IMR-90 (cell line): ENCODE measurements at regions not wholly inside any gene's neighbourhood (a gene's known extent, or its start where the extent isn't known, plus 50 kb on each side); places are given as distances from the start of the nearest gene placed in this dataset.

ENCODE experiments used
- ATAC-seq: fragments of 200-7000 bp; cut with Tn5 transposase; 2 replicates; pipeline ENCODE4 v1.9.1; 2020; ENCODE audit warnings: low read depth, mild to moderate bottlenecking, moderate library complexity
- BruUV-seq: library from RNA; stranded (reverse); fragments of 400-500 nt; replicated peaks from 2 replicates; lab custom pipeline; 2021; lab: Mats Ljungman, UMichigan
- CTCF ChIA-PET: fragments of 300-600 bp; formaldehyde crosslinking; extraction: SDS; loops from one replicate; lab custom pipeline; 2021; ENCODE audit warnings: antibody characterized with exemption; lab: Yijun Ruan, JAX
- POLR2A ChIA-PET: fragments of 300-600 bp; sonication (Branson Sonifier 250); formaldehyde crosslinking; loops from one replicate; lab custom pipeline; 2022; ENCODE audit warnings: antibody characterized with exemption; ENCODE audit not compliant: unreplicated experiment; lab: Charles Lee
- DNase-seq: peaks from one replicate; pipeline ENCODE4 v3.0.0; 2013
- H2AFZ ChIP-seq: replicated peaks from 2 replicates; pipeline ENCODE3; 2013; ENCODE audit warnings: low read length, mild to moderate bottlenecking; ENCODE audit not compliant: poor library complexity
- H2AK5ac ChIP-seq: 2 replicates; pipeline ENCODE4 v1.6.1; 2013; ENCODE audit warnings: low read depth, low read length, inconsistent platforms
- H2AK9ac ChIP-seq: replicated peaks from 2 replicates; pipeline ENCODE3; 2013; ENCODE audit warnings: mild to moderate bottlenecking, low read depth, low read length, moderate library complexity; ENCODE audit not compliant: poor library complexity
- H2BK120ac ChIP-seq: 2 replicates; pipeline ENCODE4 v1.6.1; 2013; ENCODE audit warnings: low read depth, low read length, inconsistent platforms
- H2BK15ac ChIP-seq: 3 replicates; pipeline ENCODE4 v1.6.1; 2013; ENCODE audit warnings: low read depth, low read length, inconsistent platforms
- H2BK20ac ChIP-seq: 2 replicates; pipeline ENCODE4 v1.6.1; 2013; ENCODE audit warnings: low read depth, mild to moderate bottlenecking, inconsistent platforms, low read length, moderate library complexity
- H2BK5ac ChIP-seq: 2 replicates; pipeline ENCODE4 v1.6.1; 2013; ENCODE audit warnings: mild to moderate bottlenecking, low read depth, low read length, inconsistent platforms; ENCODE audit not compliant: poor library complexity, severe bottlenecking
- H3K14ac ChIP-seq: replicated peaks from 2 replicates; pipeline ENCODE4 v1.6.1; 2013; ENCODE audit warnings: low read depth, low read length, inconsistent platforms
- H3K18ac ChIP-seq: 2 replicates; pipeline ENCODE4 v1.6.1; 2013; ENCODE audit warnings: low read depth, low read length, control low read depth
- H3K23ac ChIP-seq: 2 replicates; pipeline ENCODE4 v1.6.1; 2013; ENCODE audit warnings: low read depth, low read length, inconsistent platforms
- H3K27ac ChIP-seq: 2 replicates; pipeline ENCODE4 v1.5.1; 2013; ENCODE audit warnings: mild to moderate bottlenecking, control low read depth, low read length; ENCODE audit not compliant: insufficient read depth
- H3K27me3 ChIP-seq: 2 replicates; pipeline ENCODE4 v1.6.1; 2013; ENCODE audit warnings: low read length; ENCODE audit not compliant: control insufficient read depth, insufficient read depth
- H3K36me3 ChIP-seq: 2 replicates; pipeline ENCODE4 v1.6.1; 2013; ENCODE audit warnings: low read length, mixed read lengths; ENCODE audit not compliant: control insufficient read depth, insufficient read depth
- H3K4ac ChIP-seq: 2 replicates; pipeline ENCODE4 v1.6.1; 2013; ENCODE audit warnings: low read depth, low read length, inconsistent platforms
- H3K4me1 ChIP-seq: 2 replicates; pipeline ENCODE4 v1.6.1; 2013; ENCODE audit warnings: low read length, mixed read lengths; ENCODE audit not compliant: control insufficient read depth, insufficient read depth
- H3K4me2 ChIP-seq: 2 replicates; pipeline ENCODE4 v1.6.1; 2013; ENCODE audit warnings: low read depth, mild to moderate bottlenecking, control low read depth, low read length, moderate library complexity
- H3K4me3 ChIP-seq: 2 replicates; pipeline ENCODE4 v1.5.1; 2013; ENCODE audit warnings: low read depth, mild to moderate bottlenecking, control low read depth, low read length, moderate library complexity; ENCODE audit not compliant: insufficient read depth
- H3K56ac ChIP-seq: 2 replicates; pipeline ENCODE4 v1.6.1; 2013; ENCODE audit warnings: low read length, inconsistent platforms; ENCODE audit not compliant: insufficient read depth; ENCODE audit errors: extremely low read depth
- H3K79me1 ChIP-seq, 2 experiments: 2 replicates each; pipeline ENCODE4 v1.6.1; 2013; ENCODE audit warnings: low read length in 2 of 2, inconsistent platforms in 1 of 2, low read depth in 1 of 2
- H3K9ac ChIP-seq: 2 replicates; pipeline ENCODE4 v1.6.1; 2013; ENCODE audit warnings: low read depth, low read length, control low read depth
- H3K9me1 ChIP-seq: 2 replicates; pipeline ENCODE4 v1.6.1; 2013; ENCODE audit warnings: low read length, inconsistent platforms; ENCODE audit not compliant: insufficient read depth
- H3K9me3 ChIP-seq: 2 replicates; pipeline ENCODE4 v1.6.1; 2013; ENCODE audit warnings: low read length; ENCODE audit not compliant: control insufficient read depth, insufficient read depth
- H4K20me1 ChIP-seq: 2 replicates; pipeline ENCODE4 v1.6.1; 2013; ENCODE audit warnings: low read length, inconsistent platforms; ENCODE audit not compliant: insufficient read depth
- H4K5ac ChIP-seq: 2 replicates; pipeline ENCODE4 v1.6.1; 2013; ENCODE audit warnings: mild to moderate bottlenecking, low read depth, low read length, control low read depth
- H4K8ac ChIP-seq, 2 experiments: 2 replicates each; pipeline ENCODE4 v1.6.1; 2013; ENCODE audit warnings: low read depth in 2 of 2, low read length in 2 of 2, control low read depth in 1 of 2, inconsistent platforms in 1 of 2
- H4K91ac ChIP-seq: 2 replicates; pipeline ENCODE4 v1.6.1; 2013; ENCODE audit warnings: low read depth, low read length, inconsistent platforms; ENCODE audit not compliant: insufficient read depth
- BHLHE40 ChIP-seq: fragments of 150-350 bp; IDR thresholded peaks from 2 replicates; pipeline ENCODE4 v1.6.1; 2016; ENCODE audit warnings: mild to moderate bottlenecking, low read depth, low read length
- CEBPB ChIP-seq: IDR thresholded peaks from 2 replicates; pipeline ENCODE4 v1.6.1; 2012; ENCODE audit warnings: low read depth, low read length, improper control_type of control experiment
- CHD1 ChIP-seq: IDR thresholded peaks from 2 replicates; pipeline ENCODE4 v1.6.1; 2012; ENCODE audit warnings: low read depth, low read length, improper control_type of control experiment
- FOS ChIP-seq: fragments of 150-350 bp; IDR thresholded peaks from 2 replicates; pipeline ENCODE4 v1.6.1; 2016; ENCODE audit warnings: low read depth, low read length
- MAFK ChIP-seq: IDR thresholded peaks from 2 replicates; pipeline ENCODE4 v1.6.1; 2012; ENCODE audit warnings: low read depth, low read length, improper control_type of control experiment
- MAZ ChIP-seq: IDR thresholded peaks from 2 replicates; pipeline ENCODE4 v1.6.1; 2012; ENCODE audit warnings: low read depth, mild to moderate bottlenecking, low read length, improper control_type of control experiment, moderate library complexity, borderline replicate concordance
- MXI1 ChIP-seq: IDR thresholded peaks from 2 replicates; pipeline ENCODE4 v1.6.1; 2012; ENCODE audit warnings: low read depth, mild to moderate bottlenecking, low read length, moderate library complexity, borderline replicate concordance
- NFE2L2 ChIP-seq: fragments of 150-350 bp; IDR thresholded peaks from 2 replicates; pipeline ENCODE4 v1.6.1; 2016; ENCODE audit warnings: low read depth, mild to moderate bottlenecking, low read length
- POLR2A ChIP-seq: IDR thresholded peaks from 2 replicates; pipeline ENCODE4 v1.6.1; 2012; ENCODE audit warnings: mild to moderate bottlenecking, low read depth, low read length
- RAD21 ChIP-seq: IDR thresholded peaks from 2 replicates; pipeline ENCODE4 v1.6.1; 2012; ENCODE audit warnings: low read length, improper control_type of control experiment
- RCOR1 ChIP-seq: IDR thresholded peaks from 2 replicates; pipeline ENCODE4 v1.6.1; 2012; ENCODE audit warnings: mild to moderate bottlenecking, low read length, improper control_type of control experiment; ENCODE audit not compliant: insufficient replicate concordance
- RFX5 ChIP-seq: IDR thresholded peaks from 2 replicates; pipeline ENCODE4 v1.8.0; 2012; ENCODE audit warnings: low read depth, mild to moderate bottlenecking, low read length, moderate library complexity
- SMC3 ChIP-seq: fragments of 150-350 bp; IDR thresholded peaks from 2 replicates; pipeline ENCODE4 v1.6.1; 2016; ENCODE audit warnings: low read depth, mild to moderate bottlenecking, antibody characterized with exemption, low read length, moderate library complexity
- WGBS, 2 experiments: methylation state at CpG; one replicate each; pipeline versions ENCODE4 v1.1.5 to v1.1.7; 2013; ENCODE audit warnings: missing lambda C conversion rate in 2 of 2; ENCODE audit not compliant: insufficient read length in 1 of 2; ENCODE audit errors: extremely low coverage in 2 of 2; 5-methylcytosine and 5-hydroxymethylcytosine counted together
- dilution Hi-C: fragments of 300-500 bp; cut with HindIII; formaldehyde crosslinking; loops from one replicate; pipeline ENCODE4 v1.14.3; 2018; ENCODE audit warnings: low sequenced_read_pairs; ENCODE audit not compliant: unreplicated experiment
- in situ Hi-C: fragments of 300-500 bp; cut with MboI; formaldehyde crosslinking; loops from 3 replicates; pipeline ENCODE4 v1.14.3; 2019; ENCODE audit warnings: low sequenced_read_pairs, inconsistent platforms, mixed read lengths
- intact Hi-C: fragments of 100-400 bp; cut with micrococcal nuclease; formaldehyde crosslinking; loops from 2 replicates; pipeline ENCODE4 v1.10.0; 2022
- TF ChIP-seq, protein P1 (sequence below): fragments of 150-350 bp; IDR thresholded peaks from 2 replicates; pipeline ENCODE4 v1.6.1; 2017; ENCODE audit warnings: mild to moderate bottlenecking, antibody characterized with exemption, low read length, low read depth
- TF ChIP-seq, protein P2 (sequence below): conservative IDR thresholded peaks from 2 replicates; pipeline ENCODE4 v1.5.1; 2012; ENCODE audit warnings: mild to moderate bottlenecking, low read depth, low read length, improper control_type of control experiment
- TF ChIP-seq, protein P3 (sequence below): fragments of 150-350 bp; IDR thresholded peaks from 2 replicates; pipeline ENCODE4 v1.6.1; 2016; ENCODE audit warnings: low read depth, mild to moderate bottlenecking, low read length, moderate library complexity, borderline replicate concordance

DNA sequence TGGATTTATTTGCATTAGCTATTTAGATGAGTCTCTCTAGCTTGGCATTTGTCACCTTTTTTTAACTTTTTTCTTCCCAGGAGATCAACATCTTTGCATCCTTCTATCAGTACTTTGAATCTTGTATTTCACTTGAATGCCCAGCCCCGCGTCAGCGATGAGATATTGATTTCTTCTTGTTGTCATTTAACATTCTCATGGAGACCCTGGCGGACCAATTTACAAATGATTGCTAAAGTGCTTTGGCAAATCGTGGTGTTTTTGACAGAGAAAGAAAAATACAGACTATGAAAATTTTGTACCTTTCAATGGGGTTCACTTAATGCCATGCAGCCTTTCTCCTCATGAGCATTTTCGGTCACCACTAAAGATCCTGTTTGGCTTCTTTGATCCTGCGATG is 269.7 kb downstream of the ABCC12 start:
- no peak overlapping the region for H3K4me2 ChIP-seq
- no peak overlapping the region for H2AK9ac ChIP-seq
- no peak overlapping the region for H3K14ac ChIP-seq
- H2BK20ac ChIP-seq = no peak overlapping the region
- no peak overlapping the region for H4K8ac ChIP-seq
- DNase-seq (no peak), ATAC-seq (no peak)
- intact Hi-C loops = loop anchor here (10.0 kb wide), 2 partner anchors 269 to 421 kb away; partner anchors contain the start of genes ABCC12, ITFG1 and PHKB
- H4K20me1 ChIP-seq = no peaks in the 10 kb centered on the region
- in situ Hi-C loops = no loop called here
- no peaks in the 10 kb centered on the region for H3K9me1 ChIP-seq
- no peak overlapping the region for H2BK5ac ChIP-seq
- no peak overlapping the region for H3K56ac ChIP-seq
- no peak overlapping the region for H4K91ac ChIP-seq
- no peaks in the 10 kb centered on the region for H3K36me3 ChIP-seq
- H3K9me3 ChIP-seq = no peaks in the 10 kb centered on the region
- dilution Hi-C loops = no loop called here
- H3K18ac ChIP-seq = no peak overlapping the region
- H3K4ac ChIP-seq = no peak overlapping the region
- H2AFZ ChIP-seq = peak overlapping the region; percentile 37
- H3K27me3 ChIP-seq = no peaks in the 10 kb centered on the region
- H3K23ac ChIP-seq = no peak overlapping the region
- CTCF ChIA-PET = no interaction called here
- no peak overlapping the region for H4K5ac ChIP-seq
- no peak overlapping the region for H3K4me3 ChIP-seq
- POLR2A ChIA-PET = no interaction called here
- no TSS peak for BruUV-seq
- H2AK5ac ChIP-seq = no peak overlapping the region
- no peak overlapping the region for H2BK120ac ChIP-seq
- peaks cover 6% of the 10 kb centered on the region for H3K4me1 ChIP-seq
- H3K9ac ChIP-seq = no peak overlapping the region
- no CpG with 5 or more reads among the region's 7 CpGs for WGBS, 2 experiments
- H2BK15ac ChIP-seq = no peak overlapping the region
- no peaks in the 10 kb centered on the region for H3K79me1 ChIP-seq
- TF ChIP-seq POLR2A (no peak), RAD21 (no peak), MAFK (no peak), CHD1 (no peak), NFE2L2 (no peak), RFX5 (no peak), RCOR1 (no peak), FOS (no peak), MAZ (no peak), MXI1 (no peak), BHLHE40 (no peak), SMC3 (no peak), CEBPB (no peak)
- TF ChIP-seq, protein P1, sequence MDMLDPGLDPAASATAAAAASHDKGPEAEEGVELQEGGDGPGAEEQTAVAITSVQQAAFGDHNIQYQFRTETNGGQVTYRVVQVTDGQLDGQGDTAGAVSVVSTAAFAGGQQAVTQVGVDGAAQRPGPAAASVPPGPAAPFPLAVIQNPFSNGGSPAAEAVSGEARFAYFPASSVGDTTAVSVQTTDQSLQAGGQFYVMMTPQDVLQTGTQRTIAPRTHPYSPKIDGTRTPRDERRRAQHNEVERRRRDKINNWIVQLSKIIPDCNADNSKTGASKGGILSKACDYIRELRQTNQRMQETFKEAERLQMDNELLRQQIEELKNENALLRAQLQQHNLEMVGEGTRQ = no peak
- TF ChIP-seq, protein P2, sequence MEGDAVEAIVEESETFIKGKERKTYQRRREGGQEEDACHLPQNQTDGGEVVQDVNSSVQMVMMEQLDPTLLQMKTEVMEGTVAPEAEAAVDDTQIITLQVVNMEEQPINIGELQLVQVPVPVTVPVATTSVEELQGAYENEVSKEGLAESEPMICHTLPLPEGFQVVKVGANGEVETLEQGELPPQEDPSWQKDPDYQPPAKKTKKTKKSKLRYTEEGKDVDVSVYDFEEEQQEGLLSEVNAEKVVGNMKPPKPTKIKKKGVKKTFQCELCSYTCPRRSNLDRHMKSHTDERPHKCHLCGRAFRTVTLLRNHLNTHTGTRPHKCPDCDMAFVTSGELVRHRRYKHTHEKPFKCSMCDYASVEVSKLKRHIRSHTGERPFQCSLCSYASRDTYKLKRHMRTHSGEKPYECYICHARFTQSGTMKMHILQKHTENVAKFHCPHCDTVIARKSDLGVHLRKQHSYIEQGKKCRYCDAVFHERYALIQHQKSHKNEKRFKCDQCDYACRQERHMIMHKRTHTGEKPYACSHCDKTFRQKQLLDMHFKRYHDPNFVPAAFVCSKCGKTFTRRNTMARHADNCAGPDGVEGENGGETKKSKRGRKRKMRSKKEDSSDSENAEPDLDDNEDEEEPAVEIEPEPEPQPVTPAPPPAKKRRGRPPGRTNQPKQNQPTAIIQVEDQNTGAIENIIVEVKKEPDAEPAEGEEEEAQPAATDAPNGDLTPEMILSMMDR = no peak
- TF ChIP-seq, protein P3, sequence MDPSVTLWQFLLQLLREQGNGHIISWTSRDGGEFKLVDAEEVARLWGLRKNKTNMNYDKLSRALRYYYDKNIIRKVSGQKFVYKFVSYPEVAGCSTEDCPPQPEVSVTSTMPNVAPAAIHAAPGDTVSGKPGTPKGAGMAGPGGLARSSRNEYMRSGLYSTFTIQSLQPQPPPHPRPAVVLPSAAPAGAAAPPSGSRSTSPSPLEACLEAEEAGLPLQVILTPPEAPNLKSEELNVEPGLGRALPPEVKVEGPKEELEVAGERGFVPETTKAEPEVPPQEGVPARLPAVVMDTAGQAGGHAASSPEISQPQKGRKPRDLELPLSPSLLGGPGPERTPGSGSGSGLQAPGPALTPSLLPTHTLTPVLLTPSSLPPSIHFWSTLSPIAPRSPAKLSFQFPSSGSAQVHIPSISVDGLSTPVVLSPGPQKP = no peak
- H3K27ac ChIP-seq = no peak overlapping the region
